ENCODE measurements at regions not wholly inside any gene's neighbourhood (a gene's known extent, or its start where the extent isn't known, plus 50 kb on each side); places are given as distances from the start of the nearest gene placed in this dataset.

DNA sequence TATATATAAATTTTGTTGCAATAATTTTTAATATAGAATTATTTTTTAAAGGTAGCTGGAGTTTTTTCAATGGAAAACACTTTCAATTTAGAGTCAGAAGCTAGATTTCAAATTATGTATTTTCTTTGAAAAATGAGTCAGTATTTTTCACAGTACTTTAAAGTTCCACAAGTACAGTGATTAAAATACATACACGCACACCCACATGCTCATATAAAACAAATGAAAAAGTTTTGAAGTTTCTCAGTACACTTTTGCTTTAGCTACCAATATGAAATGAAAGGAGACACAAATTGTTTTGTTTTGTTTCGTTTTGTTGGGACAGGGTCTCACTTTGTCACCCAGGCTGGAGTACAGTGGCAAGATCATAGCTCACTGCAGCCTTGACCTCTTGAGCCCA is 98.6 kb downstream of the CYB561 start:
- 89% methylated on average over 2 of the region's 2 CpGs for WGBS
- Histone ChIP-seq H3K9me3 (no peaks in the 10 kb centered on the region), H3K4me3 (no peak overlapping the region), H3K36me3 (no peaks in the 10 kb centered on the region), H3K27ac (replicated peaks in 1 of 4) (no peak overlapping the region), H3K27me3 (no peaks in the 10 kb centered on the region), H3K4me1 (peaks cover 0 to 15% (median 14%) of the 10 kb centered on the region in 4 donors)
- TF ChIP-seq EP300 (IDR thresholded peaks at IDR 0.05) (no peak), POLR2AphosphoS5 (IDR thresholded peaks at IDR 0.05) (no peak), POLR2A (IDR thresholded peaks at IDR 0.05; ENCODE audit: low read depth) (no peak)
- TF ChIP-seq, protein P1, sequence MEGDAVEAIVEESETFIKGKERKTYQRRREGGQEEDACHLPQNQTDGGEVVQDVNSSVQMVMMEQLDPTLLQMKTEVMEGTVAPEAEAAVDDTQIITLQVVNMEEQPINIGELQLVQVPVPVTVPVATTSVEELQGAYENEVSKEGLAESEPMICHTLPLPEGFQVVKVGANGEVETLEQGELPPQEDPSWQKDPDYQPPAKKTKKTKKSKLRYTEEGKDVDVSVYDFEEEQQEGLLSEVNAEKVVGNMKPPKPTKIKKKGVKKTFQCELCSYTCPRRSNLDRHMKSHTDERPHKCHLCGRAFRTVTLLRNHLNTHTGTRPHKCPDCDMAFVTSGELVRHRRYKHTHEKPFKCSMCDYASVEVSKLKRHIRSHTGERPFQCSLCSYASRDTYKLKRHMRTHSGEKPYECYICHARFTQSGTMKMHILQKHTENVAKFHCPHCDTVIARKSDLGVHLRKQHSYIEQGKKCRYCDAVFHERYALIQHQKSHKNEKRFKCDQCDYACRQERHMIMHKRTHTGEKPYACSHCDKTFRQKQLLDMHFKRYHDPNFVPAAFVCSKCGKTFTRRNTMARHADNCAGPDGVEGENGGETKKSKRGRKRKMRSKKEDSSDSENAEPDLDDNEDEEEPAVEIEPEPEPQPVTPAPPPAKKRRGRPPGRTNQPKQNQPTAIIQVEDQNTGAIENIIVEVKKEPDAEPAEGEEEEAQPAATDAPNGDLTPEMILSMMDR (IDR thresholded peaks at IDR 0.05) = no peak
- DNase-seq (ENCODE audit: extremely low spot score) = no peak
- intact Hi-C loops (cut with DNase I) = no loop called here

DNA sequence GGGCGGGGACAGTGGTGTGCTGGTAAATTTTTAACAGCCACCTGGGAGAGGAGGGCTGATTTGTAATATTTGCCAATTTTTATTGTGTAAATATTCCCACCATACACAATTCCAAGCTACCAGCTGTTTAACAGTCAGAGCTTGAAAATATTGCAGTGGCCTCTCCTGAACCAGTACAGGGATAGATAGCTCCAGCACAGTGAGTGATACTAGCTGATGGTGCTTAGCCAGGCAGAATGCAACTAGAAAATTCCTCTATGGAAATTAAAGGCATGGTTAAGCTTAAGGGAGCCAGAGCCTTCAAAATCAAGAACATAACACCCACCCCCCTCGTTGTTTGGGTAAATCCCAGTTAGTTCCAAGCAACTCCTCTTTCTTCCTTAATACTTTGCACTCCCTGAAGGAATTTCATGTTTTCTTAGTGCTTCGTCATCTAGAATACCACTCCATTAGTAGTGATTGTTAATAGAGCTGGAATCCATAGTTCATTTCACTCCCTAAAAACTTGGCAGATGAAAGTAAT is 96.6 kb downstream of the CYB561 start:
- TF ChIP-seq, protein P1 (IDR thresholded peaks at IDR 0.05) = no peak
- no peak for TF ChIP-seq POLR2A (IDR thresholded peaks at IDR 0.05; ENCODE audit: low read depth)
- no peak overlapping the region for H3K4me3 ChIP-seq
- intact Hi-C loops (cut with DNase I) = no loop called here
- WGBS = 67% methylated on average over 3 of the region's 3 CpGs
- peak overlapping the region in 2 of 4 donors; percentile 20 to 21 for H3K27ac ChIP-seq (replicated peaks in 1 of 4)
- H3K4me1 ChIP-seq = peaks cover 0 to 26% (median 25%) of the 10 kb centered on the region in 4 donors
- no peak for DNase-seq (ENCODE audit: extremely low spot score)
- no peaks in the 10 kb centered on the region for H3K9me3 ChIP-seq
- H3K36me3 ChIP-seq = no peaks in the 10 kb centered on the region
- H3K27me3 ChIP-seq = no peaks in the 10 kb centered on the region

DNA sequence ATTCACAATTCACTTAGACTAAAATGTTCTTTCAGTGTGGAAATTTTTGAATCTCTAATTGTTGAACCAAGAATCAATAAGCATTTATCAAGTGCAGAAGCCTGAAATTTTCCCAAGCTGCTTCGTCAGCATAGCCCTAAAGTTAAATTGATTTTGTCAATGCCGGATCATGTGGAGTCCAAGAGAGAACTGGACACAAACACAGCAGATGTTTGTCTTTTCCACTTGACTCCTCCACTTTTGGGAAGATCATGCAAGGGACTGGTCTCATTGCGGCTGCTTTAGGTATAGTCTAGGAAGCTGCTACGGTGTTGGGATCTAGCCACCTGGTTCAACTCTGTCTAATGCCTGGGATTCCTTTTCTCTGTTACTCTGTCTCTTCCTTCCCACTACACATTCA is 95.7 kb downstream of the CYB561 start:
- Histone ChIP-seq H3K27ac (replicated peaks in 1 of 4) (no peak overlapping the region), H3K4me1 (peaks cover 0 to 33% (median 32%) of the 10 kb centered on the region in 4 donors), H3K27me3 (no peaks in the 10 kb centered on the region), H3K9me3 (no peaks in the 10 kb centered on the region), H3K36me3 (no peaks in the 10 kb centered on the region), H3K4me3 (no peak overlapping the region)
- TF ChIP-seq EP300 (IDR thresholded peaks at IDR 0.05) (no peak), POLR2AphosphoS5 (IDR thresholded peaks at IDR 0.05) (no peak), POLR2A (IDR thresholded peaks at IDR 0.05; ENCODE audit: low read depth) (no peak)
- TF ChIP-seq, protein P1 (IDR thresholded peaks at IDR 0.05) = no peak
- 81% methylated on average over 4 of the region's 4 CpGs for WGBS
- intact Hi-C loops (cut with DNase I) = no loop called here
- no peak for DNase-seq (ENCODE audit: extremely low spot score)

DNA sequence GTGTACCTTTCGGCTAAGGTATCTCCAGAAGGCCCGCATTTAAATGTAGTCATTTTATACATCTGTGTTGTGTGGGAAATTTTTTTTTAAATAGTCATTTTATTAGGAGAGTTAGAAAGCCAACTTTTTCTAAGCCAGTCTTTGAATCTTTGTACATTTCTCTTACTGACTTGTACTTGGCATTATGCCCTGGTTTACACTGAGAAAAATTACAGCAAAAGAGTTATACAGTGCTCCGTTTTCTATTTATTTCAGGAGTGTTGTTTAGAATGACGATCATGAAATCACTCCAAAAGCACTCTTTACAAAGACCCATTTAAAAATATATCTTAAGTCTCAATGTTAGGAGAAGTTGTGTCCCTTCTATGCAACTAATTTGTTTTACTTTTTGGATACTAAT is 91.8 kb downstream of the CYB561 start:
- H3K4me3 ChIP-seq = no peak overlapping the region
- TF ChIP-seq POLR2AphosphoS5 (IDR thresholded peaks at IDR 0.05) = no peak
- TF ChIP-seq, protein P1 (IDR thresholded peaks at IDR 0.05) = no peak
- no peak for TF ChIP-seq POLR2A (IDR thresholded peaks at IDR 0.05; ENCODE audit: low read depth)
- TF ChIP-seq EP300 (IDR thresholded peaks at IDR 0.05) = no peak
- H3K27me3 ChIP-seq = no peaks in the 10 kb centered on the region
- peaks cover 0 to 69% (median 60%) of the 10 kb centered on the region in 4 donors for H3K4me1 ChIP-seq
- H3K9me3 ChIP-seq = no peaks in the 10 kb centered on the region
- no peaks in the 10 kb centered on the region for H3K36me3 ChIP-seq
- intact Hi-C loops (cut with DNase I) = no loop called here
- WGBS = 45% methylated on average over 4 of the region's 4 CpGs
- H3K27ac ChIP-seq (replicated peaks in 1 of 4) = peak overlapping the region; percentile 35 to 49 (median 40)
- DNase-seq (ENCODE audit: extremely low spot score) = no peak

DNA sequence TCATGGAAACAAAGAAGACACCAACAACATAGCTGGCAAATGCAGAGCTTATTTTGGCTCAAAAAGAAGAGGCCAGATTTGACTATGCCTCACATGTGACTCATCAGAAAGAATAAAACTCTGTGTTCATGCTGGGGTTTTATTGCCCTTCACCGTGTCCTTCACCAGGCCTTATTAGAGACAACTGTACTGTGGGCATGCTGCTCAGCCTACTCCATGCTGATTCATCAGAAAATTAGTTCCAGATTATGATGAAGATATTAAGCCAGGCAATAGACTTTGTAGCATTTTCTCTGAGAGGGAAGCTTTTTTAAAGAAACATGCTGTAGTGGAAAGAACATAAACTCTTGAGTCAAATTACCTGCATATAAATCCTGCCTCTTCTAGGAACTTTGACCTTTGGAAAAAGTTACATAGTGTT is 89.8 kb downstream of the CYB561 start:
- Histone ChIP-seq H3K9me3 (no peaks in the 10 kb centered on the region), H3K36me3 (no peaks in the 10 kb centered on the region), H3K27ac (replicated peaks in 1 of 4) (peak overlapping the region; percentile 29 to 55 (median 44)), H3K27me3 (no peaks in the 10 kb centered on the region), H3K4me1 (peaks cover 0 to 55% (median 47%) of the 10 kb centered on the region in 4 donors), H3K4me3 (no peak overlapping the region)
- WGBS = 13% methylated on average over 1 of the region's 1 CpG
- TF ChIP-seq, protein P1 (IDR thresholded peaks at IDR 0.05) = no peak
- TF ChIP-seq POLR2A (IDR thresholded peaks at IDR 0.05; ENCODE audit: low read depth) = no peak
- TF ChIP-seq EP300 (IDR thresholded peaks at IDR 0.05) = no peak
- no peak for DNase-seq (ENCODE audit: extremely low spot score)
- intact Hi-C loops (cut with DNase I) = no loop called here
